NT2/D1 (cell line): ENCODE measurements at regions not wholly inside any gene's neighbourhood (a gene's known extent, or its start where the extent isn't known, plus 50 kb on each side); places are given as distances from the start of the nearest gene placed in this dataset.

ENCODE experiments used
- DNase-seq: peaks from one replicate; pipeline ENCODE4 v3.0.0-alpha.2; 2011; ENCODE audit warnings: low read depth, low spot score
- H3K27me3 ChIP-seq: 2 replicates; pipeline ENCODE4 v1.6.0; 2011; ENCODE audit warnings: mild to moderate bottlenecking; ENCODE audit not compliant: insufficient read length, insufficient read depth
- H3K36me3 ChIP-seq: 2 replicates; pipeline ENCODE4 v1.6.1; 2011; ENCODE audit warnings: mild to moderate bottlenecking, low read length, mixed read lengths; ENCODE audit not compliant: insufficient read depth, insufficient read length
- H3K4me1 ChIP-seq: 2 replicates; pipeline ENCODE4 v1.5.1; 2011; ENCODE audit not compliant: insufficient read depth, insufficient read length
- H3K4me3 ChIP-seq: 2 replicates; pipeline ENCODE4 v1.5.1; 2011; ENCODE audit warnings: low read depth; ENCODE audit not compliant: insufficient read length
- H3K9ac ChIP-seq: 2 replicates; pipeline ENCODE4 v1.6.0; 2011; ENCODE audit warnings: low read depth; ENCODE audit not compliant: insufficient read length
- H3K9me3 ChIP-seq: 2 replicates; pipeline ENCODE4 v1.5.1; 2011; ENCODE audit warnings: mild to moderate bottlenecking, low read length; ENCODE audit not compliant: insufficient read depth
- SUZ12 ChIP-seq: IDR thresholded peaks from 2 replicates; pipeline ENCODE4 v1.6.1; 2011; ENCODE audit not compliant: insufficient read length, insufficient read depth; ENCODE audit errors: extremely low read depth
- YY1 ChIP-seq: IDR thresholded peaks from 2 replicates; pipeline ENCODE4 v1.6.1; 2011; ENCODE audit not compliant: insufficient read length, insufficient read depth
- ZNF274 ChIP-seq: IDR thresholded peaks from 2 replicates; pipeline ENCODE4 v1.6.1; 2011; ENCODE audit warnings: mild to moderate bottlenecking, low read depth, low read length

GRCh38 chr6:12423832-12424231, 133.7 kb downstream of the EDN1 start:
- Histone ChIP-seq H3K4me1 (no peaks in the 10 kb centered on the region), H3K4me3 (no peak overlapping the region), H3K36me3 (no peaks in the 10 kb centered on the region), H3K27me3 (no peaks in the 10 kb centered on the region), H3K9ac (no peak overlapping the region), H3K9me3 (no peaks in the 10 kb centered on the region)
- TF ChIP-seq SUZ12 (no peak), YY1 (no peak), ZNF274 (no peak)
- no peak for DNase-seq

- Histone ChIP-seq H3K9me3 (no peaks in the 10 kb centered on the region), H3K4me1 (no peaks in the 10 kb centered on the region), H3K9ac (no peak overlapping the region), H3K36me3 (no peaks in the 10 kb centered on the region), H3K4me3 (no peak overlapping the region), H3K27me3 (no peaks in the 10 kb centered on the region)
- DNase-seq = no peak
- no peak for TF ChIP-seq SUZ12
- TF ChIP-seq ZNF274 = no peak
- no peak for TF ChIP-seq YY1
Observed at GRCh38 chr6:12426121-12426520, 136.0 kb downstream of the EDN1 start.

- H3K9me3 ChIP-seq = no peaks in the 10 kb centered on the region
- no peak for DNase-seq
- no peak overlapping the region for H3K4me3 ChIP-seq
- no peaks in the 10 kb centered on the region for H3K36me3 ChIP-seq
- H3K9ac ChIP-seq = no peak overlapping the region
- H3K4me1 ChIP-seq = no peaks in the 10 kb centered on the region
- H3K27me3 ChIP-seq = no peaks in the 10 kb centered on the region
- TF ChIP-seq YY1 (no peak), SUZ12 (no peak), ZNF274 (no peak)
Observed at GRCh38 chr6:12431023-12431422, 140.9 kb downstream of the EDN1 start.

- Histone ChIP-seq H3K9ac (no peak overlapping the region), H3K36me3 (no peaks in the 10 kb centered on the region), H3K4me1 (no peaks in the 10 kb centered on the region), H3K4me3 (no peak overlapping the region), H3K27me3 (no peaks in the 10 kb centered on the region), H3K9me3 (no peaks in the 10 kb centered on the region)
- TF ChIP-seq YY1 = no peak
- no peak for TF ChIP-seq SUZ12
- TF ChIP-seq ZNF274 = no peak
- no peak for DNase-seq
Observed at GRCh38 chr6:12436224-12436623, 146.1 kb downstream of the EDN1 start.

GRCh38 chr6:12436683-12437082, 146.5 kb downstream of the EDN1 start:
- TF ChIP-seq ZNF274 (no peak), YY1 (no peak), SUZ12 (no peak)
- no peak for DNase-seq
- H3K9ac ChIP-seq = no peak overlapping the region

GRCh38 chr6:12439296-12439695, 149.1 kb downstream of the EDN1 start:
- Histone ChIP-seq H3K9ac (no peak overlapping the region), H3K9me3 (no peaks in the 10 kb centered on the region), H3K27me3 (no peaks in the 10 kb centered on the region), H3K4me3 (no peak overlapping the region), H3K4me1 (no peaks in the 10 kb centered on the region), H3K36me3 (no peaks in the 10 kb centered on the region)
- no peak for DNase-seq
- no peak for TF ChIP-seq SUZ12
- TF ChIP-seq ZNF274 = no peak
- no peak for TF ChIP-seq YY1

More at GRCh38 chr6:12436683-12437082, 146.5 kb downstream of the EDN1 start:
- Histone ChIP-seq H3K9me3 (no peaks in the 10 kb centered on the region), H3K36me3 (no peaks in the 10 kb centered on the region), H3K4me1 (no peaks in the 10 kb centered on the region), H3K4me3 (no peak overlapping the region), H3K27me3 (no peaks in the 10 kb centered on the region)

GRCh38 chr6:12440981-12441380, 150.8 kb downstream of the EDN1 start:
- Histone ChIP-seq H3K36me3 (no peaks in the 10 kb centered on the region), H3K9me3 (no peaks in the 10 kb centered on the region), H3K9ac (no peak overlapping the region), H3K4me3 (no peak overlapping the region), H3K27me3 (no peaks in the 10 kb centered on the region), H3K4me1 (no peaks in the 10 kb centered on the region)
- DNase-seq = no peak
- TF ChIP-seq ZNF274 = no peak
- TF ChIP-seq YY1 = no peak
- no peak for TF ChIP-seq SUZ12

GRCh38 chr6:12442455-12442854, 152.3 kb downstream of the EDN1 start:
- no peak overlapping the region for H3K9ac ChIP-seq
- H3K36me3 ChIP-seq = no peaks in the 10 kb centered on the region
- no peak for DNase-seq
- TF ChIP-seq SUZ12 (no peak), YY1 (no peak), ZNF274 (no peak)
- no peaks in the 10 kb centered on the region for H3K4me1 ChIP-seq
- H3K4me3 ChIP-seq = no peak overlapping the region
- H3K27me3 ChIP-seq = no peaks in the 10 kb centered on the region
- H3K9me3 ChIP-seq = no peaks in the 10 kb centered on the region
